Ectodermal cell (in vitro differentiated cells): ENCODE measurements at regions not wholly inside any gene's neighbourhood (a gene's known extent, or its start where the extent isn't known, plus 50 kb on each side); places are given as distances from the start of the nearest gene placed in this dataset.

Source experiments
- H3K27ac ChIP-seq: 2 replicates; pipeline ENCODE4 v1.7.0; 2013; ENCODE audit warnings: mild to moderate bottlenecking, low read depth, low read length; ENCODE audit not compliant: insufficient read depth, poor library complexity, severe bottlenecking
- H3K27me3 ChIP-seq: 2 replicates; pipeline ENCODE4 v1.7.0; 2013; ENCODE audit warnings: mild to moderate bottlenecking, low read length; ENCODE audit not compliant: insufficient read depth, control insufficient read depth, poor library complexity, severe bottlenecking
- H3K36me3 ChIP-seq: one replicate; pipeline ENCODE4 v1.7.0; 2013; ENCODE audit warnings: low read length; ENCODE audit not compliant: control insufficient read depth, insufficient read depth
- H3K4me1 ChIP-seq: one replicate; pipeline ENCODE4 v1.7.0; 2013; ENCODE audit warnings: low read length; ENCODE audit not compliant: control insufficient read depth, insufficient read depth
- H3K4me3 ChIP-seq: 2 replicates; pipeline ENCODE4 v1.7.0; 2013; ENCODE audit warnings: low read depth, low read length, control low read depth; ENCODE audit not compliant: insufficient read depth
- H3K9me3 ChIP-seq: 2 replicates; pipeline ENCODE4 v1.7.0; 2013; ENCODE audit warnings: mild to moderate bottlenecking, low read length, moderate library complexity; ENCODE audit not compliant: control insufficient read depth
- WGBS, 2 experiments: methylation state at CpG; one replicate each; pipeline ENCODE4 v1.1.7; 2013; ENCODE audit warnings: missing lambda C conversion rate in 2 of 2; 5-methylcytosine and 5-hydroxymethylcytosine counted together

DNA sequence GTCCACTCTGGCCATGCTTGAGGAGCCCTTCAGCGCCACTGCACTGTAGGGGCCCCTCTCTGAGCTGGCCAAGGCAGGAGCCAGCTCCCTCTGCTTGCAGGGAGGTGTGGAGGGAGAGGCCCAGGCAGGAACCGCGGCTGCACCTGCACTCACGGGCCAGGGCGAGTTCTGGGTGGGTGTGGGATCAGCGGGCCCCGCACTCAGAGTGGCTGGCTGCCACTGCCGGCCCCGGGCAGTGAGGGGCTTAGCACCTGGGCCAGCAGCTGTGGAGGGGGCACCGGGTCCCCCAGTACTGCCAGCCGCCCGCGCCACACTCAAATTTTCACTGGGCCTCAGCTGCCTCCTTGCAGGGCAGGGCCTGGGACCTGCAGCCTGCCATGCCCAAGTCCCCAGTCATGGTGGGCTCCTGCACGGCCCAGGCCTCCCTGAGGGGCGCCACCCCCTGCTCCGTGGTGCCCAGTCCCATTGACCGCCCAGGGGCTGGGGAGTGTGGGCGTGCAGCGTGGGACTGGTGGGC lies 347.2 kb upstream of the SPOCK3 start:
- H3K27ac ChIP-seq, result no peak overlapping the region
- 88 to 90% methylated on average over 19 of the region's 19 CpGs for WGBS, 2 experiments
- H3K4me3 ChIP-seq, result no peak overlapping the region
- no peaks in the 10 kb centered on the region for H3K9me3 ChIP-seq
- H3K36me3 ChIP-seq, result no peaks in the 10 kb centered on the region
- no peaks in the 10 kb centered on the region for H3K27me3 ChIP-seq
- H3K4me1 ChIP-seq, result no peaks in the 10 kb centered on the region

- WGBS, 2 experiments, result 92% methylated on average over 2 of the region's 5 CpGs
- no peaks in the 10 kb centered on the region for H3K9me3 ChIP-seq
- H3K4me1 ChIP-seq, result no peaks in the 10 kb centered on the region
- H3K36me3 ChIP-seq, result no peaks in the 10 kb centered on the region
- H3K27me3 ChIP-seq, result no peaks in the 10 kb centered on the region
- no peak overlapping the region for H3K27ac ChIP-seq
- H3K4me3 ChIP-seq, result no peak overlapping the region
Measured at GRCh38 chr4:167587361-167587760, 353.1 kb upstream of the SPOCK3 start.

- Histone ChIP-seq H3K9me3 (no peaks in the 10 kb centered on the region), H3K27ac (no peak overlapping the region), H3K4me3 (no peak overlapping the region), H3K4me1 (no peaks in the 10 kb centered on the region), H3K27me3 (no peaks in the 10 kb centered on the region), H3K36me3 (no peaks in the 10 kb centered on the region)
- WGBS, 2 experiments, result 94 to 95% methylated on average over 3 of the region's 3 CpGs
Measured at GRCh38 chr4:167595898-167596297, 361.6 kb upstream of the SPOCK3 start.

- 80 to 98% methylated on average over 2 of the region's 2 CpGs for WGBS, 2 experiments
- Histone ChIP-seq H3K4me3 (no peak overlapping the region), H3K27ac (no peak overlapping the region), H3K4me1 (no peaks in the 10 kb centered on the region), H3K36me3 (no peaks in the 10 kb centered on the region), H3K9me3 (no peaks in the 10 kb centered on the region), H3K27me3 (no peaks in the 10 kb centered on the region)
Measured at GRCh38 chr4:167602157-167602556, 367.9 kb upstream of the SPOCK3 start.

DNA sequence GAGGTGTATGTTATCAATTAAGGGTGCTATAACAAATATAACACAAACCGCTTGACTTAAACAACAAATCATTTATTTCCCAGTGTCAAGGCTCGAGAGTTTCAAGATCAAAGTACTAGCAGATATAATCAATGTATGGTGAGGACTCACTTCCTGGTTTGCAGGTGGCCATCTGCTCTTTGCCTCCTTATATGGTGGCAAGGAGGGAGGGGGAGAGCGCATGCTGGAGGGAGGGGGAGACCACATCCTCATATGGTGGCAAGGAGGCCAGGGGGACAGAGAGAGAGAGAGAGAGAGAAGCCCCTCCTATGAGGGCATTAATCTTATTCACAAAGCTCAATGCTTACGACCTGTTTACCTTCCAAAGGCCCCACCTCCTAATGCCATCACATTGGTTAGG lies 372.3 kb upstream of the SPOCK3 start:
- 81 to 100% methylated on average over 1 to 3 of the region's 4 CpGs for WGBS, 2 experiments
- no peak overlapping the region for H3K4me3 ChIP-seq
- H3K9me3 ChIP-seq, result no peaks in the 10 kb centered on the region
- no peaks in the 10 kb centered on the region for H3K4me1 ChIP-seq
- no peak overlapping the region for H3K27ac ChIP-seq
- no peaks in the 10 kb centered on the region for H3K27me3 ChIP-seq
- no peaks in the 10 kb centered on the region for H3K36me3 ChIP-seq

DNA sequence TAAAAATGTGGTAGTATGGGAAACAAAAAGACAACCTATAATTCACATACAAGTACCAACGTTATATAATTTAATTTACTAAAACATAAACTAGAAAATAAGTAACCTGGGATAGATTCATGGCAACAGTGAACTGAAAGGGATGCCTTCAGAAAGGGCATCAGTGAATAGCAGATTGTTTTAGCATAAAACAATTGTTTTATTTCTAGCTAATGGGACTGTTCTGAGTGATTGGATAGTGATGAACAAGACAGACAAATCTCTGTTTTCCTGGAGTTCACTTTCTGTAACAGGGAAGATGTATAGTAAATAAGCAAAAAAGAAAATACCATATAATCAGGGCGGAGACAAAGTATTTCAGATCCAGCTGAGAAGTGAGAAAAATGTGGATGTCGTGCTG lies 379.1 kb upstream of the SPOCK3 start:
- H3K9me3 ChIP-seq, result no peaks in the 10 kb centered on the region
- 90 to 93% methylated on average over 2 of the region's 3 CpGs for WGBS, 2 experiments
- H3K4me3 ChIP-seq, result no peak overlapping the region
- H3K27ac ChIP-seq, result no peak overlapping the region
- no peaks in the 10 kb centered on the region for H3K27me3 ChIP-seq
- no peaks in the 10 kb centered on the region for H3K4me1 ChIP-seq
- no peaks in the 10 kb centered on the region for H3K36me3 ChIP-seq

DNA sequence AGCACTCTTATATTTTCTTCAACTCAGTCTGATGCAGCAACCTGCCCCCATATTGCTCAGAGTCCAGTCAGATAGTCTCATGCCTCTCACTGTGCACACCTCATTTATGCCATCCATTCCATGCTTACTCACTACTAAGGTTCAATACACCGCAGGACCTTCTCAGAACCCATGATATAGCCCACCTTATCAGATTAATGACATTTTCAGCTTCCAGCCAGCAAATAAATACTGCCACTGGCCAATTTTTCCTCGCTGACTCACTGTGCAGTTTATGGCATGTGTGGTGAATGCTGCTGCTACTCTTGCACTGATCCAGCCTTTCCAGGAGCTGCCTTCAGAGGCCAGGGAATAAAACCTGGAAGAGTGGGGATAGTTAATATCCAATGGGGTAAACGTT lies 380.6 kb upstream of the SPOCK3 start:
- H3K4me1 ChIP-seq, result no peaks in the 10 kb centered on the region
- H3K9me3 ChIP-seq, result no peaks in the 10 kb centered on the region
- H3K27ac ChIP-seq, result no peak overlapping the region
- H3K27me3 ChIP-seq, result no peaks in the 10 kb centered on the region
- H3K4me3 ChIP-seq, result no peak overlapping the region
- 59 to 67% methylated on average over 3 of the region's 3 CpGs for WGBS, 2 experiments
- H3K36me3 ChIP-seq, result no peaks in the 10 kb centered on the region

DNA sequence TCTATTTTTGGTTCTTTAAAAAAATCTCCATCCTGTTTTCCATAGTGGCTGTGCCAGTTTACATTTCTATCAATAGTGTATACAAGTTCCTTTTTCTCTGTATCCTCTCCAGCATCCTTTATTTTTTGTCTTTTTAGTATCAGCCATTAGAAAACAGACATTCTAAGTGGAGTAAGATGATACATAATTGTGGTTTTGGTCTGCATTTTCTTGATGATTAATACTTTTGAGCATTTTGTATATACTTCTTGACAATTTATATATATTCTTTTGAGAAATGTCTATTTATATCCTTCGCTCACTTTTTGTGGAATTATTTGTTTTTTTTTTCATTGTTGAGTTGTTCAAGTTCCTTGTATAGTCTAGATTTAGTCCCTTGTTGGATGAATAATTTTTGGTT lies 382.2 kb upstream of the SPOCK3 start:
- Histone ChIP-seq H3K27me3 (no peaks in the 10 kb centered on the region), H3K9me3 (no peaks in the 10 kb centered on the region), H3K4me1 (no peaks in the 10 kb centered on the region), H3K27ac (no peak overlapping the region), H3K36me3 (no peaks in the 10 kb centered on the region), H3K4me3 (no peak overlapping the region)
- 0% methylated on average over 1 of the region's 1 CpG; no CpG with 5 or more reads in 1 of the 2 experiments for WGBS, 2 experiments

GRCh38 chr4:167622481-167623240 lies 388.4 kb upstream of the SPOCK3 start:
- Histone ChIP-seq H3K36me3 (no peaks in the 10 kb centered on the region), H3K27ac (no peak overlapping the region), H3K4me3 (no peak overlapping the region), H3K9me3 (no peaks in the 10 kb centered on the region), H3K4me1 (no peaks in the 10 kb centered on the region), H3K27me3 (no peaks in the 10 kb centered on the region)
- WGBS, 2 experiments, result 58 to 65% methylated on average over 10 of the region's 10 CpGs

DNA sequence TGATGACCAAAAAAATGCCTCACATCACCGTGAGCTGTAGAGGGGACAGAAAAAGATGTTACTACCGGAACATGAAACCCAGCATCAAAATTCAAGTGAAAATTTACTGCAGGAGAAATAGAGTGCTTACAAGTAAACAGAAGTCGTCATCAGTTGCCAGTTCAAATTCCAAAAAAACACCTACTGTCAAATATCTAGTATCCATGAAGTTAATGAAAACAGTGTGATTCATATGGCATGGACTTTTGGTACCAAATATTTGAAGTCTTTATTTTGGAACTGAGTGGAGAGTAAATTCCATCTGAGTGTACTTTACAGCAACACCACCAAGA lies 388.9 kb upstream of the SPOCK3 start:
- Histone ChIP-seq H3K27ac (no peak overlapping the region), H3K9me3 (no peaks in the 10 kb centered on the region), H3K4me1 (no peaks in the 10 kb centered on the region), H3K36me3 (no peaks in the 10 kb centered on the region), H3K27me3 (no peaks in the 10 kb centered on the region), H3K4me3 (no peak overlapping the region)
- 93 to 96% methylated on average over 2 to 3 of the region's 3 CpGs for WGBS, 2 experiments
